LoVo (cell line): ENCODE measurements at regions not wholly inside any gene's neighbourhood (a gene's known extent, or its start where the extent isn't known, plus 50 kb on each side); places are given as distances from the start of the nearest gene placed in this dataset.
"Not testable (repeated sequence)": the region's sequence is repeated elsewhere in the genome, so short reads cannot be mapped to it uniquely, and the experiment has no call there.

Source experiments
- DNase-seq: peaks from one replicate; pipeline ENCODE4 v3.0.0-alpha.2; 2016; ENCODE audit warnings: low spot score

DNA sequence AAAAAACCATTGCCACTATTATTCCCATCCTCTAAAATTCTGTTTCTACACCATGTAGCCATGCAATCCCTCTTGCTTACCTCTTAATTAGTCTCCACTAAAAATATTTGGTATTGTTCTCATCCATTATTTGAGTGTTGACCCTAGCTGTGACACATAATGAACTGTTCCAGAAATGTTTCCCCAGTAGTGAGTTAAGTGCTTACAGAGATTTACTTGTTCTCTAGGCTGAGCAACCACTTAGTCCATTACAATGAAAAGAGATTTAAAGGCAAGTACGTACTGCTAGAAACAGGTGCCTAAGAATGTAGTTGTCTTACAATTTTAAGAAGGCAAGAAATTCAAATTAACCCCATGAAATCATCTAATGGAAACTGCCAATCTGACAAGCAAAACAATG is 112.7 kb upstream of the PTPN13 start:
- DNase-seq: no peak

DNA sequence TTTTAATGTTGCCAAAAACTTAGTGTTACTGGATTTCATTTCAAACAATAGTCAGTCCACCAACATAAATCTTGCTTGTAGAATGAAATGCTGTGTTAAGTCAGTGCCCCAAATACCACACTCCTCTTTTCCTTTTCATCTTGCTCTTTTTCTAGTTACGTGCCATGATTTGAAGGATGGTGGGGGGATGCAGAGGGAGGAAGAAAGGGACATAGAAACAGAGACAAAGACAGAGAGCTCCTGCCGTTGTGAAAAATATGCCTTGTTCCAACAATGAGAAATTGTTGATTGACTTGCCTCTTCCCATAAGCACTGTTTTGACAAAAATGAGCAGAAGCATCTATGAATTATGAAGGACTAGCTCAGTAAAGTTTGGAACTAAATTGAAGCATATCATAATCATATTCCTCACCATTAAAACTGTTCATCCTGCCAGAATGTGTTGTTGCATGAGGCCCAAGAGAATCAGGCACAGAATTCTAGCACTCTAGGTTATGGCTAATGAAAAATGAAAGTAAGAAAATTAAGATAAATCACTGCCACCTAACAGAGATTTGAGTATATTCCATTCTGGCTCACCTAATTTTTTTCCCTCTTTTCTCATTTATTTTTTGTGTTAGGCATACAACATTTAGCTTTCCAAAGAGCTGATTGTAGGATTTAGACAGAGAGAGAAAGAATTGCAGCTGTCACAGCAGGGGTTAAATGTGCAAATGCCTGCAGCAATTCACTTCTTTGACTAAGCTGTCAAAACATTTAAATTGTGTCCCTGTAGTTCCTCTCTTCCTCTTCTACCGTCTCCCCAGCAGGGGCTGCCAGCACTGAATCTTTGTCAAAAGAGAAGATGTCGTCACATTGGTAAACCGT is 111.6 kb upstream of the PTPN13 start:
- DNase-seq: no peak

DNA sequence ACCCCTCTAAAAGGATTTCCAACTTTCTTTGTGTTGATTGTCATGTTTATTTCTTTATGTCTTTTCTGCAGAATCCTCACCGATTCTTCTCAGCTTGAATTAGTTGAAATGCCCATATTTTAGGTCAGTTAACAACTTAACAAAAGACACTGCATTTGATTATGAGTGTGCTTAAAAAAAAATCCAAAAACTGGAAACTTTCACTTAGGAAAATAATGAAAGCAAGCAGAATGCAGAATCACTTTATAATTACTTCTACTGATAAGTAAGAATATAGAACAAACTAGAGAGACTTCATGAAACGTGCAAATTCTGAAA is 111.0 kb upstream of the PTPN13 start:
- no peak for DNase-seq

DNA sequence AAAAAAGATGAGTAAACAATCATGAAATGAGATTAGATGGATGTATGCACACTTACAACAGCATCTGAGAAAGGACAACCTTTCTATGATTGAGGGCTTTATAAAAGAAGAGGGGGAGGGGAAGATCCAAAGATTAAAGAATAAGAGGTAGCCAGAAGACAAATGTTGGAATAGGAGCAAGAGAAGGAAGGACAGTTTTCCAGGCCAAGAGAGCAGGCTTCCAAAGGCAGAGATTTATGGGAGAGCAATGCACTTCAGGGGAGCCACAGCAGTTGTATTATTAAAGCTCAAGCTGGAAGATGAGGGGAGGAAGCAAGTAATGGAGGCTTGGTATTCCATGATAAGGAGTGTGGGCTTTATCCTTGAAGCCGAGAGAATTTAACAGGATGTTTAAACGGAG is 110.3 kb upstream of the PTPN13 start:
- DNase-seq: no peak

DNA sequence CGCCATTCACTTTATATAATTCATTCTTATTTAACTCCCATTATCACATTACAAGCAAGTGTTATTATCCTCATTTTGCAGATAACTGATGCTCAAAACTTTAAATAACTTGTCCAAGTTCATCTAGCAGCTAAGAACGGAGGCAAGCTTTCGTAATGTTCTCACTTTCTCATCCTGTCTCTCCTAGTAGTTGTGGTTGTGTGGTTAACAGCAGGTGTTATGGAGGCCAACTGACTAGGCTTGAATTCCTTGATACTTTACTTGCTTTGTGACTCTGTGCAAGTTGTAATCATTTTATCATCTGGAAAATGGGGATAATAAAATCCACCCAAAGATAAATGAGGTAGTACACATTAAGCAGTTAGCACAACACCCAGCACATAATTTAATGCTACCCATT is 109.9 kb upstream of the PTPN13 start:
- no peak for DNase-seq

DNA sequence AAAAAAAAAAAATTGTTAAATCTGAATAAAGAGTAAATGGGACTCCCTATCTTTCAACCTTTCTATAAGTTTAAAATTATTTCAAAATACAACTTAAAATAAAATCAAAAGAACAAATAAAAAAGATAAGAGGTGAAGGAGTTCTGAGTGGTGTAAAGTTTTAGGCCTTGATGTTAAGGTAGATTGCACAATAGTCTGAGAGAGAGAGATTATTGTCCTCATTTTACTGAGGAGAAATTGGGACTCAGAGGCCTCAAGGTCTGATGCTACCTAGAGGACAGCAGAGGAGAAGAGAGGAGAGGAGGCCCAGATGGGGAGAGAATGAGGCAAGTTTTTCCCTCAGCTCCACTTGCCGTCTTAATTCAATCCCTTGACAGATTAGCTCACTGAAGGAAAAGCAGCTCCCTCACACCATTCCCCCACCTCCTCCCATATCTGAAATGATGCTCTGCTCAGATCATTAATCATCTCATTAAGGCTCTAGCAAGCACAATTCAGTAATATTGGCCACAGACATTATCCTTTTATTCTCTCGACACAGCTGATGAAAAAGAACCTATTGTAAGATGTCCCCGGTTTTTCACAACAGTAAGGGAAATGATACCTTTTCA is 106.3 kb upstream of the PTPN13 start:
- DNase-seq: no peak

DNA sequence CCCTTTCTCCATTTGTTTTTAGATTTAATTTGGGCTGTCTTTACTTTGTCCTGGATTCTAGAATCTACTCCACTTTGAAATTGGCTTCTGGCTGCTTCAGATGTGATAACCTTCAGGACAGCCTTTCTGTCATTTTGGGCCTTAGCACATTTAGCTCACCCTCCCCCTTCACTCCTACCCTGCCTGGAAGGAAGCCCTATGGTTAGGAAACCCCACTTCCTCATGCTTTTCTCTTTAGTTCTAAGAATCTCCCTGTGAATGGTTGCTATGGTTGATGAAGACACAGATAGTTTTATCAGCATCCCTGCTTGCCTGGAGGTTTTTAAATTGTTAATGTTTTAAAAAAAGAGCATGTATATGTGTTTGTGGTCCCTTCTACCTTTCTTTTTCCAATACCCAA is 100.7 kb upstream of the PTPN13 start:
- DNase-seq: no peak

DNA sequence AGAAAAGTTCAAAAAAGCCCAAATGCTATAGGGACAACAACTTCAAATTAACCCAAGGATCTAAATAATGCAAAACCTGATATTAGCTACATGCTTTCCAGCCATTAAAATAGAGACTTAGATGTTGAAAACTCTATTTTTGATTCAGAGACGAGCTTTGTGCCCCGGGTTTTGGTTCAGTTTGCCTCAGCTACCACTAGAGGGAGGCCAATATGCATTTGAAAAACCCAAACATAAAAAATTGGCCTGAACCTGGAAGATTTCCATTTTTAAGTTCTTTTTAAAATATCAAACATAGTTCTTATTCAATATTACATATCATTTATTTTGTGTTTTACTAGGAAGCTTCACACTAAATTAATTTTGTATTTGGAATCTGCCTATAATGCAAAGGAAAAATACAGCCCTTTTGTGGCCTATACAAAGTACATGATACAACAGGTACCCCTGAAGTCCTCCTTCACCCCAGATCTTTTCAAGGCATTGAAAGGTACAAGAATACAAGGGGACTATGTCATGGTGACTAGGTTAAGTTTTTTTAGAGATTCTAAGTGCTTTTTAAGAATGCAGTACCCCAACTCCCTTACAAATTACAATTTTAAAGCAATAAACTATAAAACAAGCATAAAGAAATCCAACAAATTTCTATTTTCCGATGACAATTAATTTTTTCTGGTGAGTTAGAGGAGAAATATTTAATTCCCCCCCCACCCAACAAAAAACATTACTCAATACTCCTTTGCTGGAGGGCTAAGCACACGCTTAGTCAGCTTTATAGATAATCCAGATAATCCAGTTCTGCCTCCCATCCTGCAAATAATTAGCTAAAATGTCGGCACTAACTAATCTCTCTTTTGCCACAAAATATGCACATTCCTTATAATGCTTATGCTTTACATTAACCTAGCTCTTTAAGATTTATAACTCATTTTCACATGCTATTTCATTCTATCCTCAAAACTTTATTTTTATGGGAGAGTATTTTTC is 97.7 kb upstream of the PTPN13 start:
- DNase-seq: peak; percentile 61

DNA sequence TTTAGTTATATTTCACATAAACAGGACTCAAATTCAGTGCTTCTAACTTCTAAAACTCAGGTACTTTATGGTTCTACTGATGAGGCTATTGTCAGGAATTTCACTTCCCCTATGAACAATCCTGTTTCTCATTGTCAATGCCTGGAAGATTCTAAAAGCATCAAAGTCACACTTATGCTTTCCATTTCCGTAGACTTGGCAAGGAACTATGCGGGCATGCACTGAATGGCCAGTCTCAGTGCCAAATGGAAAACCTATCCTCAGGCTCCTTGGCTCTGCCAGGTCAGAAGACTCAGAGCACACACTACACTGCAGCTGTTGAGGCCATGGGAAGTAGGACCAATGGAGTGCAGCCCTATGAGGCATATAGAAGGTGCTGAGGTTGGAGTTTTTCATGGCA is 97.0 kb upstream of the PTPN13 start:
- DNase-seq: no peak

DNA sequence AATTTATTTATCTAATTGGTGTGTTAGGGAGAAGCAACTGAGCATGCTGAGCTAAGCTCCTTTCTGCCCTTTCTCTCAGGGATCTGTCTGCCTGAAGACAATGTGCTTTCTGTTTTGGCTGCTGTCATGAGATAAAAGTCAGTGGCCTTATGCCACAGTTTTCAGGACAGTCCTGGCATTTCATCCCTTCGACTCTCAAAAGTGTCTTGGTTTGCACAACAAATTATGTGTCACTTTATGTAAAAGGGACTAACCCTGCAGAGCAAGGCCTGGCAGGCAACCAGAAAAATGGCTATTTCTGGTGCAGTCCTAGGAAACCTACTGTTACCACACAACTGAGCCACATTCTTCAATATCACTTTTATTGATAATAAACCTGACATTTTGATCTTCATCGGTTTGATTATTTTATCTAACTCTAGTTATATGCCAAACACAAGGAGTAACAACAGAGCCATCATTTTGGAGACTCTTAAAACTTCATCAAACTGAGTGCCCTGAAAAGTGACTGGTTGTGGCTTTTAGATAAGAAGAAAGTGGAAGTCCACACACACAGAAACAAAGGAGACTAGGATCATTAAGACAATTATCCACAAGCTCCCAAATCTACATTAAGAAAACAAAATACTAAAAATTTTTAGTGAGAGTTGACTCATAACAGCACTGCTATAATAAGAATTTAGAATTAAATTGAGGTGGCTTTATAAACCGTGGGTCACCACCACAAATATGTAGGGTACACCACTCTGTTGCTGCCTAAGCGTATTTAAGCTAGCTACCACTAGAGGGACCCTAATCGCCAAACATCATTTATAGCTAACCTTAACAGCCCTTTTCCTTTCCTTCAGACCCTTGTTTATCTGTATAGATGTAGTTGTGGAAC is 95.9 kb upstream of the PTPN13 start:
- peak; percentile 78 for DNase-seq

DNA sequence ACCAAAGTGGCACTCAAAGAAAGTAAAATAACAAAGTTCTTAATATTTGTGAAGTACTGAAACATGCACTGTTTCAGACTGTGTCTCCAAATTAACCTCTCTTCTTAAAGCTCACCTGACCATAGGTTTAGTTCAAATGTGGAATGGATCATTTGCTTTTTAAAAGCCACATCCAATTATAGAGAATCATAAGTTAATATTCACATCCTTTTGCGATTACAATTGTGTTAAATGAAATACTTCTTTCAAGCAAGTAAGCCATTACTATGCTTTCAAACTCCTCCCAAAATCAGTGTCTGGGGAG is 95.3 kb upstream of the PTPN13 start:
- no peak for DNase-seq

DNA sequence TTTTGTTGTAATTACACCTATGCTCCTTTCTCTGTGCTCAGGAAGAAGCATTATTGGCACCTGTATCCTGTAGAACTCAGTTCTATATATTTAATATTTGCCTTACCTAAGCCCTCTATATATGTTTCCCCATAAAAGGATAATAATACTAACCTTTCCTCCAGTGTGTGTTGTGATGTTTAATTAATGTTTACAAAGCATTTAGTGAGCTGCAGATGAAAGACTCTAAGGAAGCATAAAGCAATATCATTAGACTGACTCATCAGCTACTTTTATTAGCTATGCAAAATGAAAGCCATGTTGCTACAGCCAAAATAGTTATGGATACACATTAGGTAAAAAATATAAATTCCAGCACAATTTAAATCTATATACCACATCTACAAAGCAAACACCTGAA is 93.6 kb upstream of the PTPN13 start:
- peak; percentile 79 for DNase-seq

DNA sequence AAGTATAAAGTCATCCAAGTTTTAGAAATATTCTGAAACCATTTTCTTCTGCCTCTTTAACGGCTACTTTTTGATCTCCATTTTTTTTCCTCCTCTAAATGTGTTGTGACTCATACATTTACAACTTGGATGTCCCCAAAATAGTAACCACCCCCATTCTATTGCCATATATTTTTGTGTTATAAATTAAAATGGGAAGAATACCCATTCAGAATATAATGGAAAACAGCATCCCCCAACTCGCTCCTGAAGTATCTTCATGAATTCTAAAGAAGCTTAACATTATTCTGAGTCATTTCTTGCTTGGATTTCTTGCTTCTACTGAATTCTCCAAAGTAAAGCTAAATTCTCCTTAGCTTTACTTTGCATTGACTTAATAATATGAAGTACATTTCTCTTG is 92.0 kb upstream of the PTPN13 start:
- no peak for DNase-seq

DNA sequence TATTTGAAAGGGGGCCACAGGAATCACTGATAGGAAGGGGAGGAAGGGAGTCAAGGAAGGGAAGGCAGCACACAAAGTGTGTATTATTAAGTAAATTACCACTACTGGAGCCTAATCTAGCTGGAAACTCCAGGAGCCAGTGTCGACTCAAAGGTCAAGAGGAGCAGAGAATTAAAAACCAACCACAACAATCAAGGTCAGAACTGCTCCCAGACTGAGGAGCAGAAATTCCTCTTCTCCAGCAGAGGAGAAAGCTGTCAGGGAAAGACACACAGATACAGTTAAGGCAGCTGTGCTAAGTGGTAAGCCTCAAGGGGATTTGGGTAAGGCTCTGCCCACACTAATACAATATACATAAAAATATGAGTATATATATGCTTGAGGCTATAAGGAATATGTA is 87.5 kb upstream of the PTPN13 start:
- DNase-seq: no peak

DNA sequence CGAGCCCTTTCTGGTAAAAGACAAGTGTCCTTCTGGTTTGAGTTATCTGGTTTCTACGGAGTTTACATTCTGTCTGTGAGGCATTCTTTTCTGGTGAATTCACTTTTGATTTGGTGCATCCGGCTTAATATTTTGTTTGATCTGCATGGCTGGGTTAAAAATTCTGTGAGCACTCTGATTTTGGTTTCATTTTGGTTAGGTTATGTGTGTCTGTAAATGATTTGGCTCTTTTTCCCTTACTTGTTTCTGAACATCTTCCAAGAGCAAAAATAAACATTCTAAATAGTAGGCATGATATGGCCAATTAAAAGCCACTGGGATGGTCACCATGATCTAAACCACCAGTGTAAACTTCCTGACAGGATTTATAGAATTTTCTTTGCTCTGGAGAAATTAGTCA is 85.7 kb upstream of the PTPN13 start:
- no peak for DNase-seq

DNA sequence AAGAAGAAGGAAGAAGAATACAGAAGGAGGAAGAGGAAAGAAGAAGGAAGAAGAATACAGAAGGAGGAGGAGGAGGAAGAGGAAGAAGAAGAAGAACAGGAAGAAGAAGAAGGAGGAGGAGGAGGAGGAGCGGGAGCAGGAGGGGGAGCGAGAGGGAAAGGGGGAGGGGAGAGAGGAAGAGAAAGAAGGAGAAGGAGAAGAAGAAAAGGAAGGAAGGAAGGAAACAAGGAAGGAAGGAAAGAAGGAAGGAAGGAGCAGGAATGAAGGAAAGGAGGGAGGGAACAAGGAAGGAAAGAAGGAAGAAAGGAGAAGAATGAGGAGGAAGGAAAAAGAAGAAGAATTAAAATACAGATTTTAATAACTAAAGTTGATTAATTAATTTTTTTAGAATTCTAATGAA is 82.5 kb upstream of the PTPN13 start:
- no peak for DNase-seq

DNA sequence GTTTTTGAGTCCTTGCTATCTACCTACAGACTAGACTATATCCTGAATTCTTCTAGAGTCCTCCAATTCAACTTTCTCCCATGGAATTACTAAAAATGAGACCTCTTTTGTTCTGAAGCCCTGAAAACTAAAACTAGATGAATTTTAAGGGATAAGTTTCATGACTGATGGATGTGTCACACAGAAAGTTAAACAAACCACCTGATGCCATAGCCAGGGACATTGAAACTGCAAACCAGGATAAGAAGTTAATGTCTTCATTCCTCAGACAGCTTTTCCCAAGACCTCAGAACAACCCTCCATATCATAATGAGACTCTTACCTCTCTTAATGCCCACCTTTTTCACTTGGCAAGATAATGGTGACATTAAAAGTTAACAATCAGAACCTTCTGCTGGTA is 81.5 kb upstream of the PTPN13 start:
- no peak for DNase-seq

DNA sequence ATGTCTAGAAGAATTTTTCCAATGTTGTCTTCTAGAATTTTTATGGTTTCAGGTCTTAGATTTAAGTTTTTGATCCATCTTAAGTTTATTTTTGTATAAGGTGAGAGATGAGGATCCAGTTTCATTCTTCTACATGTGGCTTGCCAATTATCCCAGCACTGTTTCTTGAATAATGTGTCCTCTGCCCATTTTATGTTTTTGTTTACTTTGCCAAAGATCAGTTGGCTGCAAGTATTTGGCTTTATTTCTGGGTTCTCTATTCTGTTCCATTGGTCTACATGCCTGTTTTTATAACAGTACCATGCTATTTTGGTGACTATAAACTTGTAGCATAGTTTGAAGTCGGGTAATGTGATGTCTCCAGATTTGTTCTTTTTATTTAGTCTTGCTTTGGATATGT is 78.2 kb upstream of the PTPN13 start:
- DNase-seq: not testable (repeated sequence)

DNA sequence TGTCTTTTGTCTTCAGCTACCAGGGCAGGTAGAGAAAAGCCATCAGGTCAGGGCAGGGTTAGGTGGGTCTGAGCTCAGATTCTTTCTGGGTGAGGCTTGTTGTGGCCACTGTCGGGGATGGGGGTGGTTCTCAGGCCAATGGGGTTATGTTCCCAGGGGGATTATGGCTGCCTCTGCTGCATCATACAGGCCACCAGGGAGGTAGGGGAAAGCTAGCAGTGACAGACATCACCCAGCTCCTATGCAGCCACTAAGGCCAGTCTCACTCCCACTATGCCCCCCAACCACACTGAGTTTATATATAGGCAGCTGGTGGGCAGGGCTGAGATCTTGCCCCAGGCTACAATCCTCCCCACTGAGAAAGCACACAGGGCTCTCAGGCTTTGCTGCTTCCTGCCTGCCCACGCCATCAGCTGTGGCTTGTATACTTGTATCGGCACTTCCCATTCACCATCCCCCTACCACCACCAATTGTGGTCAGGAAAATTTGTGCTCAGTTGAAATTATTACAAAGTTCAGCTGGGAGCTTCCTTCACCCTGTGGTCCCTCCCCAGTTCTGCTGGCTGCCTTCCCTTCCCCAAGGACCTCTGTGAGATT is 72.6 kb upstream of the PTPN13 start:
- DNase-seq: no peak

DNA sequence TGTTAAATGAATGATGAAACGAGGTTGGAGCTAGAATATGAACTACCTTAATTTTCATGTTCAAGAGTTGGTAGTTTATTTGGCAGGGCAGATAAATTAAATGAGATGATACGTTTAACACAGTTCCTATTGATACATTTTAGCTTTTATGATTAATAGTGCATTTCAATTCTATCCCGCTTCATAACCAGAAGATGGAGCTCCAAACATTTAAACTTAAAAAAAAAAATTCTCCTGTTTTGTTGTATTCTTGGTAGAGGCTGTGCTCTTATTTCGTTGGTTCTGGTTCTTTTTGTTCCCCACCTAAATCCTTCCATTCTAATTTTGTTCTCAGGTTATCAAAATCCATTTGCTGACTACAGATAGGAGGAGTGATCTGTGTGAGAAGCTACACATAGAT is 71.8 kb upstream of the PTPN13 start:
- DNase-seq: no peak

DNA sequence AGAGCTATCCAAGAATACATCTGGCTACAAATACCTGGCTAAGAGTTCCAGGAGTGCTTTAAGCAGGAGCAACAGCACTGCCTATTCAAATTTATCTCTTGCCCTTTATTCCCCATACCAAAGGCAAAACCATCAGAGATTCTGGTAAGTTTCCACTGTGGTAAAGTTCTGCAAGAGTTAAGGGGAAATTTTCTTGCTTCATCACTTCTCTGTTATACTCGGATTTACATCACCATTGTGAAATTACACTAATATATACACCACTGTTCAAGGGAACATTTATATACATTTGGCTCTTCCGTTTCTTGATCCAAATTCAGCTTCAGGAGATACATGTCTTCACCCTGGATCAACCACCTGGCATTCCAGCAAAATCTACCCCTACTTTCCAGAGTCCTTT is 70.8 kb upstream of the PTPN13 start:
- no peak for DNase-seq

DNA sequence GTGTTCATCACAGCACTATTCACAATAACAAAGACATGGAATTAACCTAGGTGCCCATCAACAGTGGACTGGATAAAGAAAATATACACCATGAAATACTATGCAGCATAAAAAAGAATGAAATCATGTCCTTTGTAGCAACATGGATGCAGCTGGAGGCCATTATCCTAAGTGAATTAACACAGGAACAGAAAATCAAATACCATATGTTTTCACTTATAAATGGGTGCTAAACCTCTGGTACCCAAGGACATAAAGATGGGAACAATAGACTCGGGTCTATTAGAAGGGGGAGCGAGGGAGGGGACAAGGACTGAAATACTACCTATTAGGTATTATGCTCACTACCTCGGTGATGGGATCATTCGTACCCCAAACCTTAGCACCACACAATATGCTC is 66.4 kb upstream of the PTPN13 start:
- DNase-seq: not testable (repeated sequence)
